ENCODE measurements at regions not wholly inside any gene's neighbourhood (a gene's known extent, or its start where the extent isn't known, plus 50 kb on each side); places are given as distances from the start of the nearest gene placed in this dataset.

DNA sequence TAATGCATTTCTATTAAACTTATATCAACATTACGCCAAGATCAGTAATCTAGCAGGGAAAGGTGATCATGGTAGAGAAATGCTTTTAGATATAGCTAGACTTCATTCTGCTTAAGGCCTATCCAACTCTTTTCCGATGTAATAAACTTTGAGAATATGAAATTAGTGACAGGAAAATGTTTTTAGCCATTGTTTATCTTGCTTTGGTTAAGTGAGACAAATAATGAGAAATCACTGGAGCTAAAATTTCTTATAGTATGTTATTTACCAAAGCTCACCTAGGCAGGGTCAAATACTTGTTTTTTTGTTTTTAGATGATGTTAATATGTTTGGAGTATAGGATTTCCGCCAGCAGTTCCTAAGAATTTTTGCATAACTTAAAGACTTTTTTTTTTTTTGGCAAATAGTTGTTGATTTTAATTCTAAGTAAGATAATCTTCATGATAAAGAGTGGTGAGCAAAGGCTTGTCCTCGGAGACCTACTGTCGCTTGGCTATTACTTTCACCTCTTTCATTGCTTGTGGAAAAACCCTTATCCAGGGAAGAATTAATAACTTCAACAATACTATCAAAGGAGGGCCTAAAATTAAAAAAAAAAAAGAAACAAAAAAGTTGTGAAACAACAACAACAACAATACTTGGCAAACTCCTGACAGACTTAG lies 98.3 kb downstream of the SOX4 start:
- DNase-seq (ENCODE audit: extremely low read depth, insufficient read length), result no peak
- Histone ChIP-seq H3K4me3 (replicated peaks; ENCODE audit: low read depth, low read length) (no peak overlapping the region), H3K27me3 (replicated peaks; ENCODE audit: control insufficient read depth, insufficient read depth, low read length) (no peaks in the 10 kb centered on the region), H3K36me3 (ENCODE audit: control insufficient read depth, insufficient read depth, low read length) (no peaks in the 10 kb centered on the region)
- TF ChIP-seq, protein P1, sequence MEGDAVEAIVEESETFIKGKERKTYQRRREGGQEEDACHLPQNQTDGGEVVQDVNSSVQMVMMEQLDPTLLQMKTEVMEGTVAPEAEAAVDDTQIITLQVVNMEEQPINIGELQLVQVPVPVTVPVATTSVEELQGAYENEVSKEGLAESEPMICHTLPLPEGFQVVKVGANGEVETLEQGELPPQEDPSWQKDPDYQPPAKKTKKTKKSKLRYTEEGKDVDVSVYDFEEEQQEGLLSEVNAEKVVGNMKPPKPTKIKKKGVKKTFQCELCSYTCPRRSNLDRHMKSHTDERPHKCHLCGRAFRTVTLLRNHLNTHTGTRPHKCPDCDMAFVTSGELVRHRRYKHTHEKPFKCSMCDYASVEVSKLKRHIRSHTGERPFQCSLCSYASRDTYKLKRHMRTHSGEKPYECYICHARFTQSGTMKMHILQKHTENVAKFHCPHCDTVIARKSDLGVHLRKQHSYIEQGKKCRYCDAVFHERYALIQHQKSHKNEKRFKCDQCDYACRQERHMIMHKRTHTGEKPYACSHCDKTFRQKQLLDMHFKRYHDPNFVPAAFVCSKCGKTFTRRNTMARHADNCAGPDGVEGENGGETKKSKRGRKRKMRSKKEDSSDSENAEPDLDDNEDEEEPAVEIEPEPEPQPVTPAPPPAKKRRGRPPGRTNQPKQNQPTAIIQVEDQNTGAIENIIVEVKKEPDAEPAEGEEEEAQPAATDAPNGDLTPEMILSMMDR (IDR thresholded peaks at IDR 0.05; ENCODE audit: insufficient read depth, low read length, poor library complexity, severe bottlenecking), result no peak

DNA sequence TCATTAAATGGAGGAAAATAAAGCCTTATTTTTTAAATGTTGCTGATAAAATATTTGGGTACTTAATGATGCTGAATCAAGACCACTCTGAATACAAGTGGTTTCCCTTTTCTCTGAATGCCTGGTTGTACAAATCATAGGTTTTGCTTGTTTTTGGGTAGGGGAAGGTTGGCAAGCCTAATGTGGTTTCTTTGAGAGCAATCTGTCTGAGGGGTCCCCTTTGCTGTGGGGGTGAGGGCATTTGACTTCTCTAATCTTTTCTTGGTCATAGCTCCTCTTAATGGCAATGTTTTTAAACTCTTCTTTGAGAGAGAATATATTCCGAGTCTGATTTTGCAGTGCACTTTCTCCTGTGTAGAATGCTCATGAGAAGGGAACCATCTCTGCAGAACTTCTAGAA lies 99.2 kb downstream of the SOX4 start:
- Histone ChIP-seq H3K36me3 (ENCODE audit: control insufficient read depth, insufficient read depth, low read length) (no peaks in the 10 kb centered on the region), H3K4me3 (replicated peaks; ENCODE audit: low read depth, low read length) (no peak overlapping the region), H3K27me3 (replicated peaks; ENCODE audit: control insufficient read depth, insufficient read depth, low read length) (no peaks in the 10 kb centered on the region)
- no peak for DNase-seq (ENCODE audit: extremely low read depth, insufficient read length)
- TF ChIP-seq, protein P1 (IDR thresholded peaks at IDR 0.05; ENCODE audit: insufficient read depth, low read length, poor library complexity, severe bottlenecking), result no peak

DNA sequence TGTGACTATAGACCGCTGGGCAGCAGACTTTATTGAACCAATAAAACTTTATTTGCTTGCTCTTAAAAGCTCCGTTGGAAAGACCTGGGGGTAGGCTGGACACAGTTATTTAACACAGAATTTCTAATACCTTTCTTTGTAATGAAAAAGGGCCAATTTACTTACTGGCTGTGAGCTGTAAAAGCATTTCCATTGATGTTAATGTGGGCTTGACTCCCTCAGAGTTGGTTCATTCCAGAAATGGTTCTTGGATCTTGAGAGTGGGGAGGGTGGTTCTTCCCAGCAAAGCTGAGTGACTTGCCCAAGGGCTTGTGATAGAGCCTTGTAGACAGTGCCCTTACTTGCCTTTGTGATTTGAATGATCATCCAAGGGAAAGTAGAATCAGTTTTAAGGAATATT lies 100.6 kb downstream of the SOX4 start:
- Histone ChIP-seq H3K27me3 (replicated peaks; ENCODE audit: control insufficient read depth, insufficient read depth, low read length) (no peaks in the 10 kb centered on the region), H3K4me3 (replicated peaks; ENCODE audit: low read depth, low read length) (no peak overlapping the region), H3K36me3 (ENCODE audit: control insufficient read depth, insufficient read depth, low read length) (no peaks in the 10 kb centered on the region)
- no peak for DNase-seq (ENCODE audit: extremely low read depth, insufficient read length)
- TF ChIP-seq, protein P1 (IDR thresholded peaks at IDR 0.05; ENCODE audit: insufficient read depth, low read length, poor library complexity, severe bottlenecking), result no peak

DNA sequence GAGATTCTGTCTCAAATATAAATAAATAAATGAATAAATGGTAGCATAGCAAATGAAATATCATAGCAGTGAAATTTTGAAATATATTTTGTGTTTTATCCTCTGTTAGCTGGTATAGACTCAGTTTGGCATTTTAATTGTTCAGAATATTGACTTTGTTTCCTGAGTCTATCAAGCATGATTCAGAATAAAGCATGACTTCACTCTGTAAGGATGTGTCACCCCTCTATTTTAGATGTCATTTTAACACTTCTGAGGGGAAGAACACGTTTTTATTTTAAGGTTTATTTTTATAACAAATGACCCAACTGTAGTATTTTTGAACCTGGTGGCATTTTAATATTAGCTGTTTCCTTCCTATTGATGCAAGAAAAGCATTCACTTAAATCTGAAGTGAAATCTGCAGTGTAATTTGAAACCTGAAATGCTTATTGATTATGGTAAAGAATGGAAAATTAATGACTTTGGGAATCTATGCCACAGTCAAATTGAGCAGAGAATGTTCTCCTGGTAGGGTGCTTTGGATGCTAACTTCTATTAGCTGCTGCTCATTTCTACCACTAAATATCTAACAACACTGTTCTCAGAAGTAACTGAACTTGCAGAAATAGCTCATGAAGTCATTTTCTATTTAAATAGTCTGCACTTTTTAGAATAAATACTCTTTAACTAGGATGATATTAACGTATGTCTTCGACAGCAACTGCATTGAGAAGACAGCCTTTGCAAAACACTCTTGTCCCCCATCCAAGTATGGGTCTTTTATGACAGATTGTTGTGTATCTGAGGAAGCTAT lies 114.2 kb downstream of the SOX4 start:
- no peak for DNase-seq (ENCODE audit: extremely low read depth, insufficient read length)
- Histone ChIP-seq H3K27me3 (replicated peaks; ENCODE audit: control insufficient read depth, insufficient read depth, low read length) (no peaks in the 10 kb centered on the region), H3K36me3 (ENCODE audit: control insufficient read depth, insufficient read depth, low read length) (no peaks in the 10 kb centered on the region), H3K4me3 (replicated peaks; ENCODE audit: low read depth, low read length) (no peak overlapping the region)
- TF ChIP-seq, protein P1 (IDR thresholded peaks at IDR 0.05; ENCODE audit: insufficient read depth, low read length, poor library complexity, severe bottlenecking), result no peak

DNA sequence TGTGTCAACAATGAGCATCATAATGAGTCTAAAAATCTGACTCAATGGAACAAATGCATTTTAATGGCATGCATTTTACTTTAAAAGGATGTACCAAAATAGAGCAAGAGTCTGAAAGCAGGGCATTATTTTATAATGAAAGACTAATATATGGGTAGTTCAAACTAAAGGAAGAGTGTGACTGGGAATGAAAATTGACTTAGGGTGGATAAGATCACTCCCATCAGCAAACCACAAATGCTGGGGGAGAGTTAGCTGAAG lies 114.7 kb downstream of the SOX4 start:
- H3K36me3 ChIP-seq (ENCODE audit: control insufficient read depth, insufficient read depth, low read length), result no peaks in the 10 kb centered on the region

More for the DNA sequence above, 114.7 kb downstream of the SOX4 start:
- Histone ChIP-seq H3K27me3 (replicated peaks; ENCODE audit: control insufficient read depth, insufficient read depth, low read length) (no peaks in the 10 kb centered on the region), H3K4me3 (replicated peaks; ENCODE audit: low read depth, low read length) (no peak overlapping the region)
- no peak for DNase-seq (ENCODE audit: extremely low read depth, insufficient read length)
- TF ChIP-seq, protein P1 (IDR thresholded peaks at IDR 0.05; ENCODE audit: insufficient read depth, low read length, poor library complexity, severe bottlenecking), result no peak

Measured in GM06990 (cell line).